GM12892 (cell line): ENCODE measurements at regions not wholly inside any gene's neighbourhood (a gene's known extent, or its start where the extent isn't known, plus 50 kb on each side); places are given as distances from the start of the nearest gene placed in this dataset.

Experiments
- POLR2A ChIP-seq: IDR thresholded peaks from 2 replicates; pipeline ENCODE4 v1.6.1; 2011; ENCODE audit warnings: low read depth, low read length, control low read depth
- POLR2AphosphoS5 ChIP-seq: IDR thresholded peaks from 2 replicates; pipeline ENCODE4 v1.6.1; 2011; ENCODE audit warnings: low read depth, low read length, control low read depth
- TAF1 ChIP-seq: IDR thresholded peaks from 2 replicates; pipeline ENCODE4 v1.6.1; 2011; ENCODE audit warnings: low read depth, mild to moderate bottlenecking, control low read depth, low read length, borderline replicate concordance

DNA sequence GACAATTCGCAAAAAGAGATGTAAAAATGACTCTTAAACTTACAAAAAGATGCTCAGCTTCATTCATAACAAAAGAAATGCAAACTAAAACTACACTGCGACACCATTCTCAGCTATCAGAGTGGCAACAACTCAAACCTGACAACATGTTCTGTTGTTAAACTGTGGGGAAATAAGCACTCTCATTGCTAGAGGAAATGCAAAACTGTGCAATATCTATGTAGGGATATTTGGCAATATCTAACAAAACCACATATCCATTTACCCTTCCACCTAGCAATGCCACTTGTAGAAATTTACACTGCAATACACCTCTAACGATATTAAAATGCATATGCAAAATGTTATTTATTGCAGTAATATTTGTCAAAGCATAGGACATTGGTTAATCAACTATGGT lies 78.3 kb upstream of the EGFL6 start:
- no peak for TF ChIP-seq POLR2A
- no peak for TF ChIP-seq POLR2AphosphoS5
- TF ChIP-seq TAF1, result no peak
